GM12891 (cell line): ENCODE measurements at regions not wholly inside any gene's neighbourhood (a gene's known extent, or its start where the extent isn't known, plus 50 kb on each side); places are given as distances from the start of the nearest gene placed in this dataset.

Experiments
- DNase-seq: peaks from one replicate; pipeline ENCODE4 v3.0.0; 2011; ENCODE audit warnings: low spot score; ENCODE audit not compliant: insufficient read length
- FAIRE-seq: peaks from 2 replicates; lab custom pipeline; 2011; peaks lifted over from hg19 to GRCh38; lab: Jason Lieb, UNC
- PAX5 ChIP-seq: IDR thresholded peaks from 2 replicates; pipeline ENCODE4 v1.6.1; 2011; ENCODE audit warnings: low read length, moderate library complexity, mild to moderate bottlenecking; ENCODE audit not compliant: insufficient read depth, severe bottlenecking
- POLR2A ChIP-seq: IDR thresholded peaks from 2 replicates; pipeline ENCODE4 v1.6.1; 2011; ENCODE audit warnings: low read depth, low read length, control low read depth
- POLR2AphosphoS5 ChIP-seq: IDR thresholded peaks from 2 replicates; pipeline ENCODE4 v1.6.1; 2011; ENCODE audit warnings: low read depth, low read length, control low read depth
- POU2F2 ChIP-seq: IDR thresholded peaks from 2 replicates; pipeline ENCODE4 v1.6.1; 2011; ENCODE audit warnings: low read depth, mild to moderate bottlenecking, control low read depth, low read length, moderate library complexity
- SPI1 ChIP-seq: IDR thresholded peaks from 2 replicates; pipeline ENCODE4 v1.6.1; 2011; ENCODE audit warnings: low read depth, low read length, control low read depth
- TAF1 ChIP-seq: IDR thresholded peaks from 2 replicates; pipeline ENCODE4 v1.6.1; 2011; ENCODE audit warnings: low read depth, low read length, control low read depth

GRCh38 chr18:57273194-57273593, 79.2 kb upstream of the ST8SIA3 start:
- no peak for DNase-seq
- no peak for TF ChIP-seq POLR2A
- TF ChIP-seq POU2F2 = no peak
- TF ChIP-seq TAF1 = no peak
- TF ChIP-seq POLR2AphosphoS5 = no peak
- TF ChIP-seq PAX5 = no peak
- no peak for TF ChIP-seq SPI1
- no peak for FAIRE-seq

GRCh38 chr18:57275111-57275510, 77.2 kb upstream of the ST8SIA3 start:
- DNase-seq = no peak
- TF ChIP-seq PAX5 (no peak), SPI1 (no peak), POU2F2 (no peak), POLR2A (no peak), TAF1 (no peak), POLR2AphosphoS5 (no peak)
- no peak for FAIRE-seq

GRCh38 chr18:57276829-57277228, 75.5 kb upstream of the ST8SIA3 start:
- no peak for DNase-seq

GRCh38 chr18:57278933-57279332, 73.4 kb upstream of the ST8SIA3 start:
- DNase-seq (no peak), FAIRE-seq (no peak)
- TF ChIP-seq PAX5 (no peak), POLR2AphosphoS5 (no peak)

More at GRCh38 chr18:57276829-57277228, 75.5 kb upstream of the ST8SIA3 start:
- TF ChIP-seq TAF1 (no peak), POU2F2 (no peak), POLR2A (no peak), PAX5 (no peak)
- FAIRE-seq = no peak

DNA sequence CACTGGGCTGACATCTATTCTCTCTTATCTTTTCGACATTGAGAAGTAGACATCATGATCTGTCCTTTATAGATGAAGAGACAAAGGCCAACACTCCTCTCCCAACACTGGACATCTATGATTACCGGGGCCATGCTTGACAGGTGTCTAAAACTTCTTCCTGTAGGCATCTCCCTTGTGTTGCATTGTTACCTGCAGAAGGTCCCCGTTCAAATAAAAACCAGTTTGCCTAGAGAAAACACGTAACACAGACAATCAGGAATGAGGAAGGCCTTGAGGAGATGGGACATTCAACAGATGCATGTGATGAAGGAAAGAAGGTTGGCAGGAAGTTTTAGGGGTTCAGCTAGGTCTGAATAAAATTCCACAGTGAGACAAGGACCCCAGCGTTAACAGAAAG, 70.8 kb upstream of the ST8SIA3 start:
- no peak for DNase-seq
- FAIRE-seq = no peak
- TF ChIP-seq POLR2A = no peak
- TF ChIP-seq PAX5 = no peak
- no peak for TF ChIP-seq POLR2AphosphoS5
- TF ChIP-seq SPI1 = no peak
- TF ChIP-seq POU2F2 = no peak
- no peak for TF ChIP-seq TAF1

DNA sequence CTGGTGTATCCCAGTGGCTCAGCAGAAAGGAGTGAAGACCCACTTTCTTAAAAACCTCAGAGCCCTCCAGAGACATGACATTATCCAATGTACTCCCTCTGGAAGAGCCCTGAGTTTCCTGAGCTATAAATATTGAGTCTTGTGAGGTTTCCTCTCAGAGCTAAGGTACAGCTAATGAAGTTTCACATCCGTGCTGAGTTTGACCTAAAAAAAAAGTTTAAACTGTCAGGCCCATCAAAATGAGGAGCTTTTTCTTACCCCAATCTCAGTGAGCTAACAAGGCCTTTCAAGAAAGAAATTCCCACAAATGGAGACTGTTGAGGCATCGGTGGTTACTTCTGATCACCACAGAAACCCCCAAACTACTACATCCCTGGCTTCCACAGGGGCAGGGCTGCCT, 65.4 kb upstream of the ST8SIA3 start:
- FAIRE-seq (no peak), DNase-seq (no peak)
- TF ChIP-seq PAX5 (no peak), POLR2AphosphoS5 (no peak), SPI1 (no peak), POLR2A (no peak), POU2F2 (no peak), TAF1 (no peak)

DNA sequence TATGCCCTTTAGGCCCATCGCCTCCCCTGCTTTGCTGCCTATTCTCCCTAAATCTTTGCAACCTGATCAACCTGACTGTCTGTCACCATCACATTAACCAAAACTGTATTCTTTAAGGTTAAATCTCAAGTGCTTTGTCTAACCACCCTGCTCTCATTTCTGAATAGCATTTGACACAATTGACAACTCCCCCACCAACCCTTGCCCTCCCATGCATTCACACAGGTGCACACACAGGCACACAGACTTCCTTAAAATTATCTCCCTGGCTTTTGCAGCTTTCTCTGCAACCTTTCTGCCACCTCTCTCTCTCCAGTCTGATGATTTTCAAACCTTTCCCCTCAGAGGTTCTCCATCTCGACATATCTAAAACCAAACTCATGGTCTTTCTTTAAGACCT, 64.6 kb upstream of the ST8SIA3 start:
- FAIRE-seq = no peak
- no peak for DNase-seq
- no peak for TF ChIP-seq TAF1
- TF ChIP-seq POLR2A = no peak
- TF ChIP-seq PAX5 = no peak
- TF ChIP-seq POLR2AphosphoS5 = no peak
- TF ChIP-seq SPI1 = no peak
- no peak for TF ChIP-seq POU2F2

DNA sequence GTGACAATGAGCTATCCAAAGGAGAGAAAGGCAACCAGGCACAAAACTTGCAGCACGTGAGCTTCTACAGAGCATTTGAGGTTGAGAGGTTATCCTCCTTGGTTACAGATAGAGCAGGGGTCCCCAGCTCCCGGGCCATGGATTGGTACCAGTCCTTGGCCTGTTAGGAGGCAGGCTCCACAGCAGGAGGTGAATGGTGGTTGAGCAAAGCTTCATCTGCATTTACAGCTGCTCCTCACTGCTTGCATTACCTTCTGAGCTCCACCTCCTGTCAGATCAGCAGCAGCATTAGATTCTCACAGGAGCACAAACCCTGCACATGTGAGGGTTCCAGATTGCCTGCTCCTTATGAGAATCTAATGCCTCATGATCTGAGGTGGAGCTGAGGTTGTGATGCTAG, 57.8 kb upstream of the ST8SIA3 start:
- FAIRE-seq (no peak), DNase-seq (no peak)
- TF ChIP-seq POU2F2 (no peak), PAX5 (no peak), POLR2AphosphoS5 (no peak), SPI1 (no peak), TAF1 (no peak), POLR2A (no peak)

- DNase-seq = no peak
- no peak for FAIRE-seq
- TF ChIP-seq TAF1 (no peak), POLR2A (no peak)
Measured at GRCh38 chr18:57296336-57296735, 56.0 kb upstream of the ST8SIA3 start.

DNA sequence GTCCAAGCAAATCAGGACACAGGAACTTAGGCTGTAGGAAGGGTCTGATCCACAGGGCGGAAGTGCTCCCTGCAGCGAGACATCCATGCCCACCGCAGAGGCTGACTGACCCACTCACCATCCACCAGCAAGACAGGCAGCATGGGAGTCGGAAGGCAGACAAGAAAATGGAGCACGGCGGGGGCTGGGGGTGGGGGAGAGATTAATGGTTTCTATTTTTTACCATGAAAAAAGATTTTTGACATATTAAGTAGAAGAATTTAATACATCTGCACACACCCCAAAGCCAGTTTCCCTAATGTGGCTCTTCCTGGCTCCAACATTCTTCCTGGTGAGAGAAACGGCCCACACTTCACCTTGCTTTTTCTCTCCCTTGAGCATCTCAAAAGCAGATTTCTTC, 55.1 kb upstream of the ST8SIA3 start:
- no peak for DNase-seq
- no peak for FAIRE-seq
- TF ChIP-seq POLR2A (no peak), PAX5 (no peak), SPI1 (no peak), POLR2AphosphoS5 (no peak), POU2F2 (no peak), TAF1 (no peak)

DNA sequence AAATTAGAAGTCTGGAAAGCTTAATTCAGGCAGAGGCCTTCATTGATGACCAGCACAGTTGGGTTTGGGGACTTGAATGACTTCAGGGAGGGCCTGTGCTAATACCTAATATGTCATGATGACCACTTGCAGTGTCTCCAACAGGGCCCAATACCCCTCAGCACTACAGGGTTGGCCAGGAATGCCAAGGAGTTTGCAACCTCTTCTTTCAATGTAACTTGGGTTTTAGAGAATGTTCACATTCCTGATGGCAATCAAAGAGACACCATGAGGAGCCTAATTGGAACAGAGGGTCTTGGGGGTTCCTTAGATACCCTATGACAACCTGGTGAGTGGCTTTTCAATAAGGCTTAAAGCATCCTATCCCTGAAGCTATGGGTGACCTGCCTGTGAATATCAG, 52.4 kb upstream of the ST8SIA3 start:
- no peak for FAIRE-seq
- TF ChIP-seq SPI1 (no peak), POLR2A (no peak), PAX5 (no peak), POLR2AphosphoS5 (no peak), POU2F2 (no peak), TAF1 (no peak)
- DNase-seq = no peak
